Spleen (tissue), 11 donors: ENCODE measurements at regions not wholly inside any gene's neighbourhood (a gene's known extent, or its start where the extent isn't known, plus 50 kb on each side); places are given as distances from the start of the nearest gene placed in this dataset.

ENCODE experiments used
- DNase-seq: peaks from one replicate; pipeline ENCODE4 v3.0.0-alpha.2; 2020
- H3K27ac ChIP-seq, 8 donors: fragments of 200-600 bp; sonication (generic) in 7 of 8; 1 replicate in 4 of 8; 2 replicates in 4 of 8; pipeline versions ENCODE4 v1.5.0 to v1.8.0; 2016 to 2021; ENCODE audit warnings: inconsistent platforms in 4 of 8, mild to moderate bottlenecking in 4 of 8, moderate library complexity in 1 of 8
- H3K27me3 ChIP-seq, 7 donors: fragments of 200-600 bp; sonication (generic) in 6 of 7; replicated peaks in 1 of 7; 1 replicate in 4 of 7; 2 replicates in 3 of 7; pipeline versions ENCODE4 v1.5.0 to v1.8.0; 2016 to 2021; ENCODE audit warnings: inconsistent platforms in 3 of 7, mild to moderate bottlenecking in 1 of 7
- H3K36me3 ChIP-seq, 6 donors: fragments of 200-600 bp; sonication (generic) in 5 of 6; 1 replicate in 4 of 6; 2 replicates in 2 of 6; pipeline versions ENCODE4 v1.5.0 to v1.8.0; 2016 to 2021; ENCODE audit warnings: inconsistent platforms in 2 of 6
- H3K4me1 ChIP-seq, 6 donors: fragments of 200-600 bp; sonication (generic) in 5 of 6; 1 replicate in 3 of 6; 2 replicates in 3 of 6; pipeline versions ENCODE4 v1.5.0 to v1.8.0; 2016 to 2021; ENCODE audit warnings: inconsistent platforms in 3 of 6
- H3K4me3 ChIP-seq, 8 donors: fragments of 200-600 bp; sonication (generic) in 7 of 8; 1 replicate in 4 of 8; 2 replicates in 4 of 8; pipeline versions ENCODE4 v1.5.0 to v1.8.0; 2016 to 2021; ENCODE audit warnings: inconsistent platforms in 4 of 8, mild to moderate bottlenecking in 4 of 8, moderate library complexity in 2 of 8
- H3K9me3 ChIP-seq, 8 donors: fragments of 200-600 bp; sonication (generic) in 7 of 8; 1 replicate in 4 of 8; 2 replicates in 4 of 8; pipeline versions ENCODE4 v1.5.0 to v1.8.0; 2016 to 2021; ENCODE audit warnings: inconsistent platforms in 4 of 8
- POLR2A ChIP-seq, 3 donors: fragments of 450-650 bp; IDR thresholded peaks; one replicate each; pipeline ENCODE4 v1.5.1; 2017; ENCODE audit warnings: antibody characterized with exemption in 3 of 3, mild to moderate bottlenecking in 1 of 3
- POLR2AphosphoS5 ChIP-seq, 3 donors: sonication (generic); formaldehyde crosslinking; IDR thresholded peaks; one replicate each; pipeline ENCODE4 v1.5.1; 2017; ENCODE audit warnings: antibody characterized with exemption in 3 of 3
- WGBS, 5 donors: extraction: QIAGEN DNeasy Blood & Tissue Kit in 3 of 5; methylation state at CpG; one replicate each; pipeline versions ENCODE4 v1.1.5 to v1.1.7; 2013 to 2018; 5-methylcytosine and 5-hydroxymethylcytosine counted together
- intact Hi-C: fragments of 100-400 bp; cut with DNase I; formaldehyde crosslinking; loops from one replicate; pipeline ENCODE4 v1.15.0; 2023; ENCODE audit warnings: low total_unique reads
- TF ChIP-seq, protein P1 (sequence below), 11 experiments: fragments of 200-600 bp in 7 of 11; fragments of 450-650 bp in 4 of 11; sonication (generic) in 4 of 11; IDR thresholded peaks in 8 of 11; conservative IDR thresholded peaks in 3 of 11; 1 replicate in 7 of 11; 2 replicates in 4 of 11; pipeline versions ENCODE4 v1.4.0 to v1.8.0; 2016 to 2021; ENCODE audit warnings: antibody characterized with exemption in 11 of 11, inconsistent platforms in 4 of 11, mild to moderate bottlenecking in 1 of 11
- donor health status: healthy with polysubstance abuse.
- donor health status: DM: no; HTN: no; CAD: no; lungs with moderate emphysema.
- donor health status: DM: no; HTN: no; CAD: no.
- donor health status: Bipolar disorder and iron deficiency.
- donor health status: healthy.
- donor health status: DM: no; HTN: no; CAD: no.
- donor health status: DM: yes; HTN: yes; CAD: no.

DNA sequence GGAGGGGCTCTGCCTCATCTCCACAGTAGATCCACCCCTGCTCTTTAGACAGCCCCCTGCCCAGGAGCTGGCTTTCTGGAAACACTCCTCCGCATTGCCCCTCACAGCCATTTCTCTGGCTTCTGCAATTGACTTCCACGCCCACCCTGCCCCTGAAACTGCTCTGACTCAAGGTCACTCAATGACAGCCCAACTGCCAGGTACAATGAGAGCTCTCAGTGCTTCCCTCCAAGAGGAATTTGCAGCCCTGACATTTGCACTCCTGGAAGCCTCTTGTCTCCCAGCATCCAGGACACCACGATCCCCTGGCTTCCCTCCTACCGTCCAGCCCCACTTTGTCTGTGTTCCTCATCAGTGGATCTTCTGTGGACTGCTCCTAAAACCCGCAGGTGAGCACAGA, 421.5 kb downstream of the SOX9 start:
- DNase-seq: no peak
- Histone ChIP-seq H3K4me1 (peaks cover 0 to 9% (median 4%) of the 10 kb centered on the region in 6 donors), H3K4me3 (no peak overlapping the region), H3K36me3 (no peaks in the 10 kb centered on the region), H3K9me3 (no peaks in the 10 kb centered on the region), H3K27me3 (peaks cover 0 to 62% (median 10%) of the 10 kb centered on the region in 7 donors), H3K27ac (no peak overlapping the region)
- TF ChIP-seq POLR2AphosphoS5 (IDR thresholded peaks at IDR 0.05): no peak
- TF ChIP-seq, protein P1, sequence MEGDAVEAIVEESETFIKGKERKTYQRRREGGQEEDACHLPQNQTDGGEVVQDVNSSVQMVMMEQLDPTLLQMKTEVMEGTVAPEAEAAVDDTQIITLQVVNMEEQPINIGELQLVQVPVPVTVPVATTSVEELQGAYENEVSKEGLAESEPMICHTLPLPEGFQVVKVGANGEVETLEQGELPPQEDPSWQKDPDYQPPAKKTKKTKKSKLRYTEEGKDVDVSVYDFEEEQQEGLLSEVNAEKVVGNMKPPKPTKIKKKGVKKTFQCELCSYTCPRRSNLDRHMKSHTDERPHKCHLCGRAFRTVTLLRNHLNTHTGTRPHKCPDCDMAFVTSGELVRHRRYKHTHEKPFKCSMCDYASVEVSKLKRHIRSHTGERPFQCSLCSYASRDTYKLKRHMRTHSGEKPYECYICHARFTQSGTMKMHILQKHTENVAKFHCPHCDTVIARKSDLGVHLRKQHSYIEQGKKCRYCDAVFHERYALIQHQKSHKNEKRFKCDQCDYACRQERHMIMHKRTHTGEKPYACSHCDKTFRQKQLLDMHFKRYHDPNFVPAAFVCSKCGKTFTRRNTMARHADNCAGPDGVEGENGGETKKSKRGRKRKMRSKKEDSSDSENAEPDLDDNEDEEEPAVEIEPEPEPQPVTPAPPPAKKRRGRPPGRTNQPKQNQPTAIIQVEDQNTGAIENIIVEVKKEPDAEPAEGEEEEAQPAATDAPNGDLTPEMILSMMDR (IDR thresholded peaks at IDR 0.05 in 8 of 11, conservative IDR thresholded peaks at IDR 0.05 in 3 of 11): no peak
- no peak for TF ChIP-seq POLR2A (IDR thresholded peaks at IDR 0.05)
- intact Hi-C loops: loop anchor here (10.0 kb wide), 1 partner anchor 1778 kb away; no protein-coding TSS in a partner anchor
- WGBS, 5 donors: 62 to 85% (median 83%) methylated on average over 5 of the region's 5 CpGs

DNA sequence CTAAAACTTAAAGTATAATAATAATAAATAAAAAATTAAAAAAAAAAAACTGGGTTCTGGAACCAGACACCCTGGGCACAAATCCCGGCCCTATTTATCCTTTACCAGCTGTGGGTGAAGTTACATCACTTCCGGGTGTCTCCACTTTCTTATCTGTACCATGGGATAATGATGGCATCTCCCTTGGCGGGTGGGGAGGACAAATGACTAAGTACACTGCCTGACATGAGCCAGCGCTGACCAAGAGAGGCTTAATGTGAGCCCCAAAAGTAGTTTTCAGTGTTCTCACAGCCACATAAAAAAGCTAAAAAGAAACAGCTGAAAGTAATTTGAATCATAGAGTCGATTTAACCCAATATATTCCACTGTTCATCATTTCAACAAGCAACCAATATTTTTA, 424.9 kb downstream of the SOX9 start:
- TF ChIP-seq POLR2A (IDR thresholded peaks at IDR 0.05) (no peak), POLR2AphosphoS5 (IDR thresholded peaks at IDR 0.05) (no peak)
- TF ChIP-seq, protein P1 (IDR thresholded peaks at IDR 0.05 in 8 of 11, conservative IDR thresholded peaks at IDR 0.05 in 3 of 11): no peak
- H3K4me3 ChIP-seq: no peak overlapping the region
- intact Hi-C loops: loop anchor here (10.0 kb wide), 1 partner anchor 1781 kb away; no protein-coding TSS in a partner anchor
- H3K27ac ChIP-seq: no peak overlapping the region
- 82 to 90% (median 89%) methylated on average over 5 of the region's 5 CpGs for WGBS, 5 donors
- no peaks in the 10 kb centered on the region for H3K4me1 ChIP-seq
- peaks cover 0 to 29% (median 0%) of the 10 kb centered on the region in 7 donors for H3K27me3 ChIP-seq
- no peaks in the 10 kb centered on the region for H3K36me3 ChIP-seq
- DNase-seq: no peak
- H3K9me3 ChIP-seq: no peaks in the 10 kb centered on the region

DNA sequence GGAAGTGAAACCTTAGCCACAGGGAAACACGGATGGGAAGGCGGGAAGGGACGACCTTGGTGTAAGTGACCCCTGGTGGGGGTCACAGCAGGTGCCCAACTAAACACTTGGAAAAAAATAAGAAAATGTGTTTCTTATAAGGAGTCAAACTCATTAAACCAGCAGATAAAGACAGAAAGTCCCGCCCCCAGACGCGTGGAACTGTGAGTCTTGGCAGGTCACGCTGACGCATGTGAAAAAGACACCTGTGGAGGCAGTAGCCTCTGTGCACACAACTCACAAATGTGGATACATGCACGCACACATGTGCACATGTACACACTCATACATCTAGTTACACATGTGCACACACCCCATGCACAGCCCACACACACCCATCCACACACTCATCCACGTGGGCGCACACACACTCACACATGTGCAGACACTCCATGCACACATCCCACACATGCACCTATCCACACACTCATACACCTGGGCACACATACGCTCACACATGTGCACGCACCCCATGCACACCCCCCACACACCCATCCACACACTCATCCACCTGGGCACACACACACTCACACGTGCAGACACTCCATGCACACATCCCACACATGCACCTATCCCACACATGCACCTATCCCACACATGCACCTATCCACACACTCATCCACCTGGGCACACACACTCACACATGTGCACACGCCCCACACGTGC, 432.4 kb downstream of the SOX9 start:
- DNase-seq: no peak
- Histone ChIP-seq H3K9me3 (no peaks in the 10 kb centered on the region), H3K27ac (no peak overlapping the region), H3K4me3 (no peak overlapping the region), H3K27me3 (peaks cover 0 to 35% (median 0%) of the 10 kb centered on the region in 7 donors), H3K36me3 (no peaks in the 10 kb centered on the region), H3K4me1 (no peaks in the 10 kb centered on the region)
- no peak for TF ChIP-seq POLR2AphosphoS5 (IDR thresholded peaks at IDR 0.05)
- TF ChIP-seq POLR2A (IDR thresholded peaks at IDR 0.05): no peak
- TF ChIP-seq, protein P1 (IDR thresholded peaks at IDR 0.05 in 8 of 11, conservative IDR thresholded peaks at IDR 0.05 in 3 of 11): no peak
- 87 to 94% (median 93%) methylated on average over 16 of the region's 16 CpGs for WGBS, 5 donors
- intact Hi-C loops: loop anchor here (10.0 kb wide), 1 partner anchor 822 kb away; no protein-coding TSS in a partner anchor

DNA sequence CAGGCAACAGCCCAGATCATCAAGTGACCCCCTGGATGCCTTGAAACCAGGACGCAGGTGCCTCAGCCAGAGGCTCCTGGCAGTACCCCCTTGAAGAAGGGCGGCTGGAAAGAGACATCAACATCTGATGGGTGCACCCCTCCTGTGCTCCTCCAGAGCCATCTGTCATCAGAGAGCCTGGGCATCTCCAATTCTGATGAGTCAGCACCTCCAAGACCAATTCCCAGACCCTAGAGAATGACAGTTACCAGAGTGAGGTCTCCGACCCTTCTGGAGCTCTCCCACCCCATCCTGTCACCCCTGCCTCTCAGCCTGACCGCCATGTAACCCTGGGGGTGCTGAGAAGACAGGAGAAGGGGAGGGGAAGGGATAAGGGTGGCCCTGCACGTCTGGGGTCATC, 433.7 kb downstream of the SOX9 start:
- WGBS, 5 donors: 57 to 69% (median 68%) methylated on average over 5 of the region's 5 CpGs
- no peak for TF ChIP-seq POLR2AphosphoS5 (IDR thresholded peaks at IDR 0.05)
- TF ChIP-seq POLR2A (IDR thresholded peaks at IDR 0.05): no peak
- TF ChIP-seq, protein P1 (IDR thresholded peaks at IDR 0.05 in 8 of 11, conservative IDR thresholded peaks at IDR 0.05 in 3 of 11): no peak
- H3K36me3 ChIP-seq: no peaks in the 10 kb centered on the region
- H3K4me1 ChIP-seq: no peaks in the 10 kb centered on the region
- peaks cover 0 to 35% (median 0%) of the 10 kb centered on the region in 7 donors for H3K27me3 ChIP-seq
- no peaks in the 10 kb centered on the region for H3K9me3 ChIP-seq
- no peak overlapping the region for H3K4me3 ChIP-seq
- DNase-seq: no peak
- intact Hi-C loops: loop anchor here (10.0 kb wide), 1 partner anchor 820 kb away; no protein-coding TSS in a partner anchor
- H3K27ac ChIP-seq: no peak overlapping the region
